ENCODE measurements at regions not wholly inside any gene's neighbourhood (a gene's known extent, or its start where the extent isn't known, plus 50 kb on each side); places are given as distances from the start of the nearest gene placed in this dataset.

DNA sequence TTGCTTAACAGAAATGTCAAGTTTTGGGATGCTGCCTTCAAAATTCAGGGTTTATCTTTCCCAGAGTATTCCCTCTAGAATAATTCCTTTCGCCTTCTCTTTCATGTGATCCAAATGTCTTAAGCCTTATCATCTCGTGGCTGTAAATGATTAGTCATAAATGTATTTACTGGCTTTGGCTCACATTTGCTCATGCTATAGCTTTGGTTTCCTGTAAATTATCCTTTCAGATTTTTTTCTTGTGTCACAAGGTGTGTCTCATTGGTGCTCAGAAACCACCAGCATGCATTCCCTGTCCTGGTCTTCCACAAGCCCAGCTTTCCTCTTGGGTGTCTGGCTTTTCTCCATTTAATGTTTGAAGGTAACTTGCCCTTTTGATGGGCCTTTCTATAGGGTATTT lies 692.7 kb upstream of the ALCAM start:
- TF ChIP-seq, protein P1, sequence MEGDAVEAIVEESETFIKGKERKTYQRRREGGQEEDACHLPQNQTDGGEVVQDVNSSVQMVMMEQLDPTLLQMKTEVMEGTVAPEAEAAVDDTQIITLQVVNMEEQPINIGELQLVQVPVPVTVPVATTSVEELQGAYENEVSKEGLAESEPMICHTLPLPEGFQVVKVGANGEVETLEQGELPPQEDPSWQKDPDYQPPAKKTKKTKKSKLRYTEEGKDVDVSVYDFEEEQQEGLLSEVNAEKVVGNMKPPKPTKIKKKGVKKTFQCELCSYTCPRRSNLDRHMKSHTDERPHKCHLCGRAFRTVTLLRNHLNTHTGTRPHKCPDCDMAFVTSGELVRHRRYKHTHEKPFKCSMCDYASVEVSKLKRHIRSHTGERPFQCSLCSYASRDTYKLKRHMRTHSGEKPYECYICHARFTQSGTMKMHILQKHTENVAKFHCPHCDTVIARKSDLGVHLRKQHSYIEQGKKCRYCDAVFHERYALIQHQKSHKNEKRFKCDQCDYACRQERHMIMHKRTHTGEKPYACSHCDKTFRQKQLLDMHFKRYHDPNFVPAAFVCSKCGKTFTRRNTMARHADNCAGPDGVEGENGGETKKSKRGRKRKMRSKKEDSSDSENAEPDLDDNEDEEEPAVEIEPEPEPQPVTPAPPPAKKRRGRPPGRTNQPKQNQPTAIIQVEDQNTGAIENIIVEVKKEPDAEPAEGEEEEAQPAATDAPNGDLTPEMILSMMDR (IDR thresholded peaks at IDR 0.05) = no peak
- H3K4me3 Mint-ChIP-seq = no peak overlapping the region
- no peak overlapping the region for H3K27ac Mint-ChIP-seq
- no peak for DNase-seq
- no peaks in the 10 kb centered on the region for H3K36me3 Mint-ChIP-seq (ENCODE audit: low read depth)
- peaks cover 15% of the 10 kb centered on the region for H3K9me3 Mint-ChIP-seq
- no peaks in the 10 kb centered on the region for H3K27me3 Mint-ChIP-seq (ENCODE audit: low read depth, poor library complexity)
- H3K4me1 Mint-ChIP-seq = no peaks in the 10 kb centered on the region

DNA sequence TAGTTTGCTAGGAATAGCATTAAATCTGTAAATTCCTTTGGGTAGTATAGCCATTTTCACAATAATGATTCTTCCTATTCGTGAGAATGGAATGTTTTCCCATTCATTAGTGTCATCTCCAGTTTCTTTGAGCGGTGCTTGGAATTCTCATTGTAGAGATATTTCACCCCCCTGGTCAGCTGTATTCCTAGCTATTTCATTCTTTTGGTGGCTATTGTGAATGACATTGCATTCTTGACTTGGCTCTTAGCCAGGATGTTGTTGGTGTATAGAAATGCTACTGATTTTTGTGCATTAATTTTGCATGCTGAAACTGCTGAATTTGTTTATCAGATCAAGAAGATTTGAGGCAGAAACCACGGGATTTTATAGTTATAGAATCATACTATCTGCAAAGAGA lies 690.5 kb upstream of the ALCAM start:
- TF ChIP-seq, protein P1 (IDR thresholded peaks at IDR 0.05) = no peak
- Mint-ChIP-seq H3K27me3 (ENCODE audit: low read depth, poor library complexity) (no peaks in the 10 kb centered on the region), H3K4me3 (no peak overlapping the region), H3K36me3 (ENCODE audit: low read depth) (no peaks in the 10 kb centered on the region), H3K9me3 (peaks cover 15% of the 10 kb centered on the region), H3K27ac (no peak overlapping the region), H3K4me1 (no peaks in the 10 kb centered on the region)
- DNase-seq = no peak

DNA sequence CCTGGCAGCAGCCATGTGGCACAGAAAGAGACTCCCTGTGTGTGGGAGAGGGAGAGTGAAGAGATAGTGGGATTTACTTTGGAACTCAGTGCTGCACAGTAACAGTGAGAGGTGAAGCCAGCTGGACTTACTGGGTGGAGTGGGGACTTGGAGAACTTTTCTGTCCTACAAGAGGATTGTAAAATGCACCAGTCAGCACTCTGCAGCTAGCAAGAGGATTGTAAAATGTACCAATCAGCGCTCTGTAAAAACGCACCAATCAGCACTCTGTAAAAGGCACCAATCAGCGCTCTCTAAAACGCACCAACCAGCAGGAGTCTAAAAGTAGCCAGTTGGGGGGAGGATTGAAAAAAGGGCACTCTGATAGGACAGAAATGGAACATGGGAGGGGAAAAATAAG lies 688.8 kb upstream of the ALCAM start:
- Mint-ChIP-seq H3K27ac (no peak overlapping the region), H3K27me3 (ENCODE audit: low read depth, poor library complexity) (no peaks in the 10 kb centered on the region), H3K9me3 (peaks cover 15% of the 10 kb centered on the region), H3K4me1 (no peaks in the 10 kb centered on the region), H3K4me3 (no peak overlapping the region), H3K36me3 (ENCODE audit: low read depth) (no peaks in the 10 kb centered on the region)
- TF ChIP-seq, protein P1 (IDR thresholded peaks at IDR 0.05) = no peak
- DNase-seq = no peak

DNA sequence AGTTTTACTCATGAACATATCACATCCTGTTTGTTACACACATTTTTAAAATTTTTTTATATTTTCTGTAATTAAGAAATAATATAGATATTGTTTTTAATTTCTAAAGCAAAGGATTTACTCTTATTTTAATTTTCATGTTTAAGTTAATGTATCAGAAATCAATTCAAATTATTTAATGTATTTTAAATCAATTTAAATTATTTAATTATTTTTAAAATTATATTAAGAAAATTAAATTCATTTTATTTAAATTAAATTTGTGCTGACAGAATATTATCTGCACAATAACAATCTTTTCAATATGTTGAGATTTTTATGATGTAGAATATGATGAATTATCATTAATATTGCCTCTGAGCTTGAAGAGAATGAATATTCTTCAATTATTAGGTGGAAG lies 681.2 kb upstream of the ALCAM start:
- H3K27ac Mint-ChIP-seq = no peak overlapping the region
- H3K27me3 Mint-ChIP-seq (ENCODE audit: low read depth, poor library complexity) = no peaks in the 10 kb centered on the region
- TF ChIP-seq, protein P1 (IDR thresholded peaks at IDR 0.05) = no peak
- no peak overlapping the region for H3K4me3 Mint-ChIP-seq
- H3K9me3 Mint-ChIP-seq = no peaks in the 10 kb centered on the region
- no peak for DNase-seq
- H3K4me1 Mint-ChIP-seq = peaks cover 5% of the 10 kb centered on the region
- no peaks in the 10 kb centered on the region for H3K36me3 Mint-ChIP-seq (ENCODE audit: low read depth)

DNA sequence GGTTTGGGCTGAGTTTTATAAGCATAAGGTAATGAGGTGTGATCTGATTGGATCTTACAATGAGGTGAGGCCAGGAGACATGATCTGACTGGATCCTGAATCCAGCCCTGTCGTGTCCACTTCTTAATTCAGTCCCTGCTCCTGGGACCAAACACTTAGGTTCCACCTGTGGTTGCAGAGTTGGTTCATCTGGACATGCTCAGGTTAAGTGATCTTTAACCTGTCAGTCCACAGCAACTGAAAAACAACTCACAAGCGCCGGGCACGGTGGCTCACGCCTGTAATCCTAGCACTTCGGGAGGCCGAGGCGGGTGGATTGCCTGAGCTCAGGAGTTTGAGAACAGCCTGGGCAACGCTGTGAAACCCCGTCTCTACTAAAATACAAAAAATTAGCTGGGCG lies 679.3 kb upstream of the ALCAM start:
- H3K4me1 Mint-ChIP-seq = peaks cover 5% of the 10 kb centered on the region
- TF ChIP-seq, protein P1 (IDR thresholded peaks at IDR 0.05) = no peak
- H3K27ac Mint-ChIP-seq = no peak overlapping the region

DNA sequence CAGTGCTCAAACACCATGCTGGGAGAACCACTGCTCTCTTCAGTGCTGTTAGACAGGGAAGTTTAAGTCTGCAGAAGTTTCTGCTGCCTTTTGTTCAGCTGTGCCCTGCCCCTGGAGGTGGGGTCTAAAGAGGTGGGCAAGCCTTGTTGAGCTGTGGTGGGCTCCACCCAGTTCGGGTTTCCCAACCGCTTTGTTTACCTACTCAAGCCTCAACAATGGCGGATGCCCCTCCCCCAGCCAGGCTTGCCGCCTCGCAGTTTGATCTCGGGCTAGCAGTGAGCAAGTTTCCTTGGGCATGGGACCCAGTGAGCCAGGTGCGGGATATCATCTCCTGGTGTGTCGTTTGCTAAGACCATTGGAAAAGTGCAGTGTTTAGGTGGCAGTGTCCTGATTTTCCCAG lies 670.2 kb upstream of the ALCAM start:
- TF ChIP-seq, protein P1 (IDR thresholded peaks at IDR 0.05) = no peak
- Mint-ChIP-seq H3K36me3 (ENCODE audit: low read depth) (no peaks in the 10 kb centered on the region), H3K27me3 (ENCODE audit: low read depth, poor library complexity) (no peaks in the 10 kb centered on the region), H3K4me3 (no peak overlapping the region), H3K27ac (no peak overlapping the region), H3K9me3 (peaks cover 14% of the 10 kb centered on the region), H3K4me1 (no peaks in the 10 kb centered on the region)
- DNase-seq = no peak

More for the DNA sequence above, 679.3 kb upstream of the ALCAM start:
- Mint-ChIP-seq H3K9me3 (peaks cover 12% of the 10 kb centered on the region), H3K27me3 (ENCODE audit: low read depth, poor library complexity) (no peaks in the 10 kb centered on the region), H3K4me3 (no peak overlapping the region), H3K36me3 (ENCODE audit: low read depth) (no peaks in the 10 kb centered on the region)
- DNase-seq = no peak
